ENCODE measurements at regions not wholly inside any gene's neighbourhood (a gene's known extent, or its start where the extent isn't known, plus 50 kb on each side); places are given as distances from the start of the nearest gene placed in this dataset.

DNA sequence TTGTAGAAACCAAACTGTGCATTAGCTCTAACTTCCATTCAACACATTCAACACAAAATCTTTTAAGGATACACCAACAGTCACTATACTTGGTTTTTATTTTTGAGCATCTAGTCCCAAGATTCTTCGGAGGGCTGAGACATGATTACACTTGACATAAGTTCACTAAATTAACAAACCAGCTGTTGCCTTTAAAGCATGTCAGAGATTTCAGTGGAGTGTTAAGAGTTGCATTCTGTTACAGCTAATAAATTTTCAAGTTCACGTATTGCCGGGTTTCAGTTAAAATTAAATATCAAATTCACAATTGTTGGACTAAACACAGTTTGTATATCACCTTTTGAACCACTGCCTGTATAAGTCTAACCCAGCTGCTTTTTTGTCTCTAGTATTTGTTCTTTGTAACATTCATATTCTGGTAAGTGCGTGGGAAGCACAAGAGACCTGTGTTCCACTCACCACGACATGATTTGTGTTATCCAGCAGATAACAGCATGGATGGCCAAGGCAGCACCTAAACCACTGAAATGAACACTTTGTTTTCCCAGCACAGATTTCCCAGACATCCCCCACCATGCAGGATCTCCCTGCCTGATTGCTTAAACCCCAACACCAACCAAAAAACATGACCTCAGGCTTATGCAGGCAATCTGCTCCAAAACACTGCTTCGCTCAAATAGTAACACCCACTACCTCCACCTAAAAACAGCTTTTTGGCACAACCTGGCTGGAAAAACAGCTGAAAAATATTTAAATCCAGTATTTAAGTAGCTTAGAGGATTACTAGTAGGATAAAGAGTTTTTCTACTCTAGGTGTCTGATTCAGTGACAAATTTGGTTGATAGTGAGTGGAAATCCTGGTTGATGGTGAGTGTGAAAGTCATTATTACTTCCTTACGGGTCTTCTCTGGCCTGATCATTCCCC is 286.5 kb upstream of the NT5E start:
- no peaks in the 10 kb centered on the region for H3K79me1 ChIP-seq (ENCODE audit: low read depth in 1 of 2, low read length in 2 of 2)
- no peak overlapping the region for H3K4me2 ChIP-seq (ENCODE audit: low read depth, low read length)
- no peak overlapping the region for H4K5ac ChIP-seq (ENCODE audit: low read depth, low read length)
- no TSS peak for BruUV-seq (replicated peaks)
- H3K56ac ChIP-seq (ENCODE audit: extremely low read depth, insufficient read depth, low read length): no peak overlapping the region
- no peak overlapping the region for H4K8ac ChIP-seq (ENCODE audit: low read depth in 2 of 2, low read length in 2 of 2)
- H2AK5ac ChIP-seq (ENCODE audit: low read depth, low read length): no peak overlapping the region
- H2BK5ac ChIP-seq (ENCODE audit: low read depth, low read length, poor library complexity, severe bottlenecking): no peak overlapping the region
- H3K27me3 ChIP-seq (ENCODE audit: control insufficient read depth, insufficient read depth, low read length): no peaks in the 10 kb centered on the region
- no peak overlapping the region for H2BK120ac ChIP-seq (ENCODE audit: low read depth, low read length)
- H3K14ac ChIP-seq (replicated peaks; ENCODE audit: low read depth, low read length): no peak overlapping the region
- H3K4ac ChIP-seq (ENCODE audit: low read depth, low read length): no peak overlapping the region
- ChIA-PET CTCF (no interaction called here), POLR2A (ENCODE audit: unreplicated experiment) (no interaction called here)
- H4K91ac ChIP-seq (ENCODE audit: insufficient read depth, low read depth, low read length): no peak overlapping the region
- H2AK9ac ChIP-seq (replicated peaks; ENCODE audit: low read depth, low read length, poor library complexity): no peak overlapping the region
- DNase-seq (no peak), ATAC-seq (ENCODE audit: low read depth) (no peak)
- H2AFZ ChIP-seq (replicated peaks; ENCODE audit: low read length, poor library complexity): no peak overlapping the region
- no peak overlapping the region for H3K27ac ChIP-seq (ENCODE audit: insufficient read depth, low read length)
- no peak overlapping the region for H2BK15ac ChIP-seq (ENCODE audit: low read depth, low read length)
- 0% methylated on average over 1 of the region's 7 CpGs; no CpG with 5 or more reads in 1 of the 2 experiments for WGBS, 2 experiments (ENCODE audit: extremely low coverage in 2 of 2, insufficient read length in 1 of 2)
- in situ Hi-C loops (cut with MboI; ENCODE audit: low sequenced_read_pairs): no loop called here
- H3K9ac ChIP-seq (ENCODE audit: low read depth, low read length): no peak overlapping the region
- H3K18ac ChIP-seq (ENCODE audit: low read depth, low read length): no peak overlapping the region
- no peaks in the 10 kb centered on the region for H3K36me3 ChIP-seq (ENCODE audit: control insufficient read depth, insufficient read depth, low read length)
- intact Hi-C loops (cut with micrococcal nuclease): no loop called here
- H3K9me1 ChIP-seq (ENCODE audit: insufficient read depth, low read length): no peaks in the 10 kb centered on the region
- no peaks in the 10 kb centered on the region for H3K4me1 ChIP-seq (ENCODE audit: control insufficient read depth, insufficient read depth, low read length)
- TF ChIP-seq RCOR1 (IDR thresholded peaks at IDR 0.05; ENCODE audit: insufficient replicate concordance, low read length) (no peak), CHD1 (IDR thresholded peaks at IDR 0.05; ENCODE audit: low read depth, low read length) (no peak), POLR2A (IDR thresholded peaks at IDR 0.05; ENCODE audit: low read depth, low read length) (no peak), RAD21 (IDR thresholded peaks at IDR 0.05; ENCODE audit: low read length) (no peak), SMC3 (IDR thresholded peaks at IDR 0.05; ENCODE audit: low read depth, low read length) (no peak), MXI1 (IDR thresholded peaks at IDR 0.05; ENCODE audit: borderline replicate concordance, low read depth, low read length) (no peak), MAZ (IDR thresholded peaks at IDR 0.05; ENCODE audit: borderline replicate concordance, low read depth, low read length) (no peak), CTCF (conservative IDR thresholded peaks at IDR 0.05; ENCODE audit: low read depth, low read length) (no peak), BHLHE40 (IDR thresholded peaks at IDR 0.05; ENCODE audit: low read depth, low read length) (no peak), MAFK (IDR thresholded peaks at IDR 0.05; ENCODE audit: low read depth, low read length) (no peak), USF2 (IDR thresholded peaks at IDR 0.05; ENCODE audit: low read depth, low read length) (no peak), CEBPB (IDR thresholded peaks at IDR 0.05; ENCODE audit: low read depth, low read length) (no peak), NFE2L2 (IDR thresholded peaks at IDR 0.05; ENCODE audit: low read depth, low read length) (no peak)
- TF ChIP-seq, protein P1, sequence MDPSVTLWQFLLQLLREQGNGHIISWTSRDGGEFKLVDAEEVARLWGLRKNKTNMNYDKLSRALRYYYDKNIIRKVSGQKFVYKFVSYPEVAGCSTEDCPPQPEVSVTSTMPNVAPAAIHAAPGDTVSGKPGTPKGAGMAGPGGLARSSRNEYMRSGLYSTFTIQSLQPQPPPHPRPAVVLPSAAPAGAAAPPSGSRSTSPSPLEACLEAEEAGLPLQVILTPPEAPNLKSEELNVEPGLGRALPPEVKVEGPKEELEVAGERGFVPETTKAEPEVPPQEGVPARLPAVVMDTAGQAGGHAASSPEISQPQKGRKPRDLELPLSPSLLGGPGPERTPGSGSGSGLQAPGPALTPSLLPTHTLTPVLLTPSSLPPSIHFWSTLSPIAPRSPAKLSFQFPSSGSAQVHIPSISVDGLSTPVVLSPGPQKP (IDR thresholded peaks at IDR 0.05; ENCODE audit: borderline replicate concordance, low read depth, low read length): no peak
- no peak overlapping the region for H2BK20ac ChIP-seq (ENCODE audit: low read depth, low read length)
- no peaks in the 10 kb centered on the region for H4K20me1 ChIP-seq (ENCODE audit: insufficient read depth, low read length)
- no peak overlapping the region for H3K23ac ChIP-seq (ENCODE audit: low read depth, low read length)
- H3K9me3 ChIP-seq (ENCODE audit: control insufficient read depth, insufficient read depth, low read length): no peaks in the 10 kb centered on the region
- H3K4me3 ChIP-seq (ENCODE audit: insufficient read depth, low read depth, low read length): no peak overlapping the region
- dilution Hi-C loops (cut with HindIII; ENCODE audit: low sequenced_read_pairs, unreplicated experiment): no loop called here

All from IMR-90 (cell line).